Colonic mucosa (tissue), 4 donors: ENCODE measurements at regions not wholly inside any gene's neighbourhood (a gene's known extent, or its start where the extent isn't known, plus 50 kb on each side); places are given as distances from the start of the nearest gene placed in this dataset.

Experiments used
- DNase-seq: peaks from one replicate; pipeline ENCODE4 v3.0.0-alpha.2; 2020
- H3K27ac ChIP-seq: fragments of 200-600 bp; one replicate; pipeline ENCODE4 v1.8.0; 2021
- H3K27me3 ChIP-seq: fragments of 200-600 bp; one replicate; pipeline ENCODE4 v1.8.0; 2021
- H3K36me3 ChIP-seq: fragments of 200-600 bp; one replicate; pipeline ENCODE4 v1.8.0; 2021
- H3K4me1 ChIP-seq: fragments of 200-600 bp; one replicate; pipeline ENCODE4 v1.8.0; 2021; ENCODE audit warnings: mild to moderate bottlenecking
- H3K4me3 ChIP-seq: fragments of 200-600 bp; one replicate; pipeline ENCODE4 v1.8.0; 2021
- H3K9ac ChIP-seq, 2 donors: one replicate each; pipeline ENCODE4 v1.7.0; 2013; ENCODE audit warnings: control low read depth in 2 of 2, low read depth in 2 of 2, low read length in 2 of 2
- H3K9me3 ChIP-seq: fragments of 200-600 bp; one replicate; pipeline ENCODE4 v1.8.0; 2021
- intact Hi-C: fragments of 100-400 bp; cut with DNase I; formaldehyde crosslinking; loops from one replicate; pipeline ENCODE4 v1.14.1; 2022
- TF ChIP-seq, protein P1 (sequence below): fragments of 200-600 bp; IDR thresholded peaks from one replicate; pipeline ENCODE4 v1.8.0; 2022; ENCODE audit warnings: antibody characterized with exemption, mild to moderate bottlenecking
- donor health status: healthy.
- donor health status: DM: no; HTN: no; CAD: no.
- donor health status: DM: no; HTN: no; CAD: no.

DNA sequence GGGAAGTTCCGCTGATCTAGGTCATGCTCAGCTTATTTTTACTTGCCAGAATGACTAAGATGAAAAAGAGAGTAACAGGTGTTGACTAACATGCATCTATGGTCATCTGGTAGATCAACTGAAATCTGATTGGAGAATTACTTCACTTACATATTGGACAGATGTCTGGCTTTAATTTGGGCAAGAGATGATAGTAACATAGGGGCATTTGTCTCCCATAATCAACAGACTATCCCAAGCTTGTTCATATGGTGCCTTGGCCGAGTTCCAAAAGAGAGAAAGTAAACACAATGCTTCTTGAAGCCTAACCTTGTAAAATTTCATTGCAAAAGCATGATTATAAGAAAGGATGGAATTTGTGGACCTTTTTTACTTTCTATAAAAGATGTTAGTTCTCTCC lies 503.7 kb downstream of the ADCYAP1 start:
- TF ChIP-seq, protein P1, sequence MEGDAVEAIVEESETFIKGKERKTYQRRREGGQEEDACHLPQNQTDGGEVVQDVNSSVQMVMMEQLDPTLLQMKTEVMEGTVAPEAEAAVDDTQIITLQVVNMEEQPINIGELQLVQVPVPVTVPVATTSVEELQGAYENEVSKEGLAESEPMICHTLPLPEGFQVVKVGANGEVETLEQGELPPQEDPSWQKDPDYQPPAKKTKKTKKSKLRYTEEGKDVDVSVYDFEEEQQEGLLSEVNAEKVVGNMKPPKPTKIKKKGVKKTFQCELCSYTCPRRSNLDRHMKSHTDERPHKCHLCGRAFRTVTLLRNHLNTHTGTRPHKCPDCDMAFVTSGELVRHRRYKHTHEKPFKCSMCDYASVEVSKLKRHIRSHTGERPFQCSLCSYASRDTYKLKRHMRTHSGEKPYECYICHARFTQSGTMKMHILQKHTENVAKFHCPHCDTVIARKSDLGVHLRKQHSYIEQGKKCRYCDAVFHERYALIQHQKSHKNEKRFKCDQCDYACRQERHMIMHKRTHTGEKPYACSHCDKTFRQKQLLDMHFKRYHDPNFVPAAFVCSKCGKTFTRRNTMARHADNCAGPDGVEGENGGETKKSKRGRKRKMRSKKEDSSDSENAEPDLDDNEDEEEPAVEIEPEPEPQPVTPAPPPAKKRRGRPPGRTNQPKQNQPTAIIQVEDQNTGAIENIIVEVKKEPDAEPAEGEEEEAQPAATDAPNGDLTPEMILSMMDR: no peak
- no peaks in the 10 kb centered on the region for H3K9me3 ChIP-seq
- intact Hi-C loops: no loop called here
- no peaks in the 10 kb centered on the region for H3K36me3 ChIP-seq
- H3K27ac ChIP-seq: no peak overlapping the region
- DNase-seq: no peak
- H3K4me1 ChIP-seq: no peaks in the 10 kb centered on the region
- H3K4me3 ChIP-seq: no peak overlapping the region
- no peaks in the 10 kb centered on the region for H3K27me3 ChIP-seq
- H3K9ac ChIP-seq: no peak overlapping the region

DNA sequence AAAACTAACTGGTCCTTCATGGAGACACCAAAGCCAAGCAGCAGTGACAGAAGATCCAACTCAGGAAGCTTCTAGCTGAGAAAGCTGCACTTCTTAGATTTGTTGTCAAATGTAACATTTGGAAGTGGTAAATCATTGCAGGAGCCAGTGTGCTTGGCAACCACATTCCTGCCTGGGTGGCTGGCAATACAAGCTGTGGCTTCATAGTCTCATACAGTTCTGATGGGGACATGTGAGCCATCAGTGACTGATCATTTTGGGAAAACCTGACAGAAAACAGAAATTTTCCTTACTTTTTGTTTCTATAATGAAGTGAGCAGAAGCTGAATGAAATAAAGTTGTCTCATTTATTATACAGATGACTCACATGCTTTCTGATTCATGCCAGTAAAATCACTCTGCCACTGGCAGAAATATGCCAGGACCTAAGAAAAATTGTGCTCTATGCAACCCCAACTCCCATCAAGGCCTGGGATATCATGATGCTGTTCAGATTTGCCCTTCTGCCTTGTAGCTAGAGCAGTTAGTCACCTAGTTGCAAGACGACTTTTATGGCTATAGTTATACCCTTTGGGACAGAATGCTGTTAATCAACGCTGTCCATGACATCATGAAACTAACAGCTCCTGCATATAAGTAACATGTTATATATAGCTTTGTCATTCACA lies 508.1 kb downstream of the ADCYAP1 start:
- TF ChIP-seq, protein P1: no peak
- H3K9ac ChIP-seq: no peak overlapping the region
- no peak for DNase-seq
- intact Hi-C loops: no loop called here
- no peaks in the 10 kb centered on the region for H3K9me3 ChIP-seq
- H3K4me1 ChIP-seq: no peaks in the 10 kb centered on the region
- H3K27me3 ChIP-seq: no peaks in the 10 kb centered on the region
- H3K36me3 ChIP-seq: no peaks in the 10 kb centered on the region
- H3K4me3 ChIP-seq: no peak overlapping the region
- H3K27ac ChIP-seq: no peak overlapping the region

DNA sequence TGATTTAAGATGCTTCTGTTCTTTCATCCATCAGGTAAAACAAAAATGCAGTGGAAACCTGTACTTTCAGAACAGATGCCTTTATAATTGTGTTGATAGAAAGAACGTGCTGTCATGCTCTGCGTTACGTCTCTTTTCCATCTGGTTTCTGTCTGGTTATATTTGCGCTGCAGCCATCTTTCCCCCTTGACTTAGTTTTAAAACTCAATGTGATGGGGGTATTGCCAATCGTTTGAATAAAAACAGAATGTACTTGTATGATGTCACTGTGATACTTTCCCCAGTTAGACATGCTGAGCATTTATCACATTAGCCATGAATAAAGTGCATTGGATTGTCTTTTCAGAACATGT lies 508.6 kb downstream of the ADCYAP1 start:
- no peak overlapping the region for H3K9ac ChIP-seq
- no peak overlapping the region for H3K4me3 ChIP-seq
- no peaks in the 10 kb centered on the region for H3K27me3 ChIP-seq
- H3K36me3 ChIP-seq: no peaks in the 10 kb centered on the region
- intact Hi-C loops: no loop called here
- H3K27ac ChIP-seq: no peak overlapping the region
- no peaks in the 10 kb centered on the region for H3K9me3 ChIP-seq
- H3K4me1 ChIP-seq: no peaks in the 10 kb centered on the region
- no peak for DNase-seq
- TF ChIP-seq, protein P1: no peak

DNA sequence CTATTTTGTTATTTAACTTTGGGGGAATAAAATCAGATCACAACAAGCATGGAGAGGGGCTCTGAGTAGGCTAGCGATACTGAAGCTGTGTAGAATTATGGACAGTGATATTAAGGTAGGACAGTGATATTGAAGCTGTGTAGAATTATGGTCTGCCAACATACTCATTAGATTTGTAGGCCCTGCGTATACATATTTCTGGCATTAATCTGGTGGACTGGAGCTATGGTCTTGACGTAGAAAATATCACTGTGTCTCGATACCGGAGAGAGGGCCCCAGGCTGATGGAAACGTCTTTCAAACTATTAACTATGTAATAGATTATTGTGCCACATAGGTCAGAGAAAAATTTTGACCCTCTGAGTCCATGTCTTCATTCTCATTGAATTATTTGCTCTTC lies 511.4 kb downstream of the ADCYAP1 start:
- H3K9me3 ChIP-seq: no peaks in the 10 kb centered on the region
- H3K4me1 ChIP-seq: no peaks in the 10 kb centered on the region
- H3K27me3 ChIP-seq: no peaks in the 10 kb centered on the region
- intact Hi-C loops: no loop called here
- no peak overlapping the region for H3K4me3 ChIP-seq
- no peak for DNase-seq
- TF ChIP-seq, protein P1: no peak
- no peak overlapping the region for H3K27ac ChIP-seq
- no peaks in the 10 kb centered on the region for H3K36me3 ChIP-seq
- H3K9ac ChIP-seq: no peak overlapping the region

DNA sequence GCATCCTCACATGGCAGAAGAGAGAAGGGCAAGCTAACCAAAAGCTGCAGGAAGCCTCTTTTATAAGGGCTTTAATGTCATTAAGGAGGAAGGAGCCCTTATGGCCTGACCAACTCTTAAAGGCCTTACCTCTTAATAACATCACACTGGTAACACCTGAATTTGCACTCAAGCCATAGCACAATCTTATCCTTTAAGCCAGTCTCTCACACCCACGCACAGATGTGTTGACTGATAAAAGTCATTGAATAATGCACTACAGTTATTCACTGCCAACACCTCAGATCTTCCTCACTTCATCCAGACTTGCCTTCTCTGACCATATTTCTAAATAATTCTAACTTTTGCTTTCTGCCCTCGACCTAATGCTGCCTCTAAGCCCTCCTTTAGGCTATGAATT lies 516.8 kb downstream of the ADCYAP1 start:
- intact Hi-C loops: no loop called here
- no peak overlapping the region for H3K27ac ChIP-seq
- no peaks in the 10 kb centered on the region for H3K9me3 ChIP-seq
- H3K9ac ChIP-seq: no peak overlapping the region
- TF ChIP-seq, protein P1: no peak
- no peak for DNase-seq
- H3K36me3 ChIP-seq: no peaks in the 10 kb centered on the region
- H3K27me3 ChIP-seq: no peaks in the 10 kb centered on the region
- H3K4me3 ChIP-seq: no peak overlapping the region
- H3K4me1 ChIP-seq: no peaks in the 10 kb centered on the region

DNA sequence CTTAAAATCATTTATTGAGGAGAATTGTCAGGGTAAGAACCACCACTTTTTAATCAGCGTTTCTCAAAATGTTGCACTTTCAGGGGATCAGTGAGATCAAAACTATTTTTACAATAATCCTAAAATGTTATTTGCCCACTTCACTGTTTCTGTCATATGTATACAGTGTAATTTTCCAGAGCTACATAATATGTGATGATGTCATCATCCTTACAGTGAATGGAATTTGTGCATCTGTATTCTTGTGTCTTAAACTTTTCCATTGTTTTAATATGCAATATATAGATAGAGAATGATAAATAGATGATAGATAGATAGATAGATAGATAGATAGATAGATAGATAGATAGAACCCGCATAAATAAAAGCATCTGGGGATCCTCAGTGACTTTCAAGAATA lies 518.0 kb downstream of the ADCYAP1 start:
- Histone ChIP-seq H3K9ac (no peak overlapping the region), H3K36me3 (no peaks in the 10 kb centered on the region), H3K4me1 (no peaks in the 10 kb centered on the region), H3K27ac (no peak overlapping the region), H3K4me3 (no peak overlapping the region), H3K9me3 (no peaks in the 10 kb centered on the region), H3K27me3 (no peaks in the 10 kb centered on the region)
- intact Hi-C loops: no loop called here
- DNase-seq: no peak
- TF ChIP-seq, protein P1: no peak
